NCI-H1092 treated with DMSO at 0.1 percent for 48 hours (cell line): ENCODE measurements at regions not wholly inside any gene's neighbourhood (a gene's known extent, or its start where the extent isn't known, plus 50 kb on each side); places are given as distances from the start of the nearest gene placed in this dataset.

ENCODE experiments used
- DNase-seq: peaks from one replicate; lab custom pipeline; 2025; lab: John Stamatoyannopoulos, UW

- no peak for DNase-seq
Measured at GRCh38 chr14:31944256-31945073, 132.6 kb upstream of the ARHGAP5 start.

- no peak for DNase-seq
Measured at GRCh38 chr14:31945074-31945613, 132.0 kb upstream of the ARHGAP5 start.

- DNase-seq, result no peak
Measured at GRCh38 chr14:31945701-31946100, 131.4 kb upstream of the ARHGAP5 start.

GRCh38 chr14:31947076-31947475, 130.0 kb upstream of the ARHGAP5 start:
- no peak for DNase-seq

GRCh38 chr14:31947680-31948595, 129.2 kb upstream of the ARHGAP5 start:
- DNase-seq, result no peak

- DNase-seq, result no peak
Measured at GRCh38 chr14:31949709-31950108, 127.4 kb upstream of the ARHGAP5 start.

GRCh38 chr14:31950331-31950730, 126.8 kb upstream of the ARHGAP5 start:
- DNase-seq, result no peak

GRCh38 chr14:31950764-31951637, 126.1 kb upstream of the ARHGAP5 start:
- DNase-seq, result peak; percentile 22

GRCh38 chr14:31951638-31951964, 125.5 kb upstream of the ARHGAP5 start:
- DNase-seq, result no peak

- no peak for DNase-seq
Measured at GRCh38 chr14:31952573-31952972, 124.5 kb upstream of the ARHGAP5 start.

- no peak for DNase-seq
Measured at GRCh38 chr14:31953210-31953609, 123.9 kb upstream of the ARHGAP5 start.

GRCh38 chr14:31954991-31955390, 122.1 kb upstream of the ARHGAP5 start:
- no peak for DNase-seq

- DNase-seq, result no peak
Measured at GRCh38 chr14:31955936-31956579, 121.0 kb upstream of the ARHGAP5 start.

GRCh38 chr14:31957565-31957964, 119.5 kb upstream of the ARHGAP5 start:
- DNase-seq, result no peak

GRCh38 chr14:31960039-31960438, 117.1 kb upstream of the ARHGAP5 start:
- no peak for DNase-seq

GRCh38 chr14:31961896-31962295, 115.2 kb upstream of the ARHGAP5 start:
- no peak for DNase-seq

GRCh38 chr14:31962920-31963319, 114.2 kb upstream of the ARHGAP5 start:
- no peak for DNase-seq

GRCh38 chr14:31963587-31963986, 113.5 kb upstream of the ARHGAP5 start:
- DNase-seq, result no peak

- DNase-seq, result no peak
Measured at GRCh38 chr14:31964490-31964889, 112.6 kb upstream of the ARHGAP5 start.

GRCh38 chr14:31965071-31965734, 111.9 kb upstream of the ARHGAP5 start:
- DNase-seq, result no peak
